Left ventricle myocardium inferior (tissue), 1 donor: ENCODE measurements at regions not wholly inside any gene's neighbourhood (a gene's known extent, or its start where the extent isn't known, plus 50 kb on each side); places are given as distances from the start of the nearest gene placed in this dataset.

Experiments
- DNase-seq: peaks from one replicate; pipeline ENCODE4 v3.0.0-alpha.2; 2020
- H3K27ac ChIP-seq: fragments of 200-600 bp; replicated peaks from 2 replicates; pipeline ENCODE4 v1.8.0; 2021
- H3K27me3 ChIP-seq: fragments of 200-600 bp; 2 replicates; pipeline ENCODE4 v1.8.0; 2021; ENCODE audit warnings: low read depth
- H3K36me3 ChIP-seq: fragments of 200-600 bp; 2 replicates; pipeline ENCODE4 v1.8.0; 2021
- H3K4me1 ChIP-seq: fragments of 200-600 bp; 2 replicates; pipeline ENCODE4 v1.8.0; 2021
- H3K4me3 ChIP-seq: fragments of 200-600 bp; 2 replicates; pipeline ENCODE4 v1.8.0; 2021; ENCODE audit warnings: mild to moderate bottlenecking, moderate library complexity
- H3K9me3 ChIP-seq: fragments of 200-600 bp; replicated peaks from 2 replicates; pipeline ENCODE4 v1.8.0; 2021
- CTCF ChIP-seq: fragments of 200-600 bp; IDR thresholded peaks from 2 replicates; pipeline ENCODE4 v1.8.0; 2021; ENCODE audit warnings: antibody characterized with exemption, mild to moderate bottlenecking, borderline replicate concordance
- intact Hi-C: fragments of 100-400 bp; cut with micrococcal nuclease; formaldehyde crosslinking; loops from one replicate; pipeline ENCODE4 v1.11.0; 2022
- donor health status: DM: no; HTN: yes; CAD: no; lungs with severe emphysema.

GRCh38 chr2:70380621-70381020 lies 78.8 kb upstream of the FAM136A start:
- peaks cover 44% of the 10 kb centered on the region for H3K27me3 ChIP-seq
- no peaks in the 10 kb centered on the region for H3K36me3 ChIP-seq
- no peak overlapping the region for H3K4me3 ChIP-seq
- H3K4me1 ChIP-seq: no peaks in the 10 kb centered on the region
- no peak overlapping the region for H3K27ac ChIP-seq
- no peak for TF ChIP-seq CTCF
- intact Hi-C loops: no loop called here
- no peaks in the 10 kb centered on the region for H3K9me3 ChIP-seq
- no peak for DNase-seq

GRCh38 chr2:70374616-70375015 lies 72.7 kb upstream of the FAM136A start:
- Histone ChIP-seq H3K36me3 (no peaks in the 10 kb centered on the region), H3K9me3 (peaks cover 11% of the 10 kb centered on the region), H3K4me3 (no peak overlapping the region), H3K27ac (no peak overlapping the region), H3K27me3 (peaks cover 5% of the 10 kb centered on the region), H3K4me1 (no peaks in the 10 kb centered on the region)
- no peak for DNase-seq
- intact Hi-C loops: no loop called here
- TF ChIP-seq CTCF: no peak

GRCh38 chr2:70371753-70372152 lies 69.9 kb upstream of the FAM136A start:
- H3K4me1 ChIP-seq: no peaks in the 10 kb centered on the region
- no peak overlapping the region for H3K27ac ChIP-seq
- DNase-seq: no peak
- TF ChIP-seq CTCF: no peak
- H3K4me3 ChIP-seq: no peak overlapping the region
- peaks cover 11% of the 10 kb centered on the region for H3K9me3 ChIP-seq
- peaks cover 5% of the 10 kb centered on the region for H3K27me3 ChIP-seq
- no peaks in the 10 kb centered on the region for H3K36me3 ChIP-seq
- intact Hi-C loops: no loop called here

GRCh38 chr2:70369082-70369481 lies 67.2 kb upstream of the FAM136A start:
- no peak for TF ChIP-seq CTCF
- no peak overlapping the region for H3K4me3 ChIP-seq
- H3K36me3 ChIP-seq: no peaks in the 10 kb centered on the region
- H3K4me1 ChIP-seq: no peaks in the 10 kb centered on the region
- H3K27me3 ChIP-seq: no peaks in the 10 kb centered on the region
- intact Hi-C loops: no loop called here
- no peak overlapping the region for H3K27ac ChIP-seq
- peaks cover 11% of the 10 kb centered on the region for H3K9me3 ChIP-seq
- DNase-seq: no peak

- H3K4me3 ChIP-seq: no peak overlapping the region
- no peak overlapping the region for H3K27ac ChIP-seq
- no peaks in the 10 kb centered on the region for H3K4me1 ChIP-seq
- no peak for TF ChIP-seq CTCF
- no peaks in the 10 kb centered on the region for H3K27me3 ChIP-seq
- H3K9me3 ChIP-seq: peaks cover 11% of the 10 kb centered on the region
- intact Hi-C loops: no loop called here
- no peaks in the 10 kb centered on the region for H3K36me3 ChIP-seq
- no peak for DNase-seq
Observed at GRCh38 chr2:70368545-70368944, 66.7 kb upstream of the FAM136A start.
